HAP-1 (cell line): ENCODE measurements at regions not wholly inside any gene's neighbourhood (a gene's known extent, or its start where the extent isn't known, plus 50 kb on each side); places are given as distances from the start of the nearest gene placed in this dataset.
"Not testable (repeated sequence)": the region's sequence is repeated elsewhere in the genome, so short reads cannot be mapped to it uniquely, and the experiment has no call there.

ENCODE experiments used
- DNase-seq, 2 experiments: peaks; one replicate each; pipeline ENCODE4 v3.0.0-alpha.2; 2016 to 2020; ENCODE audit warnings: low spot score in 2 of 2
- H3K27me3 ChIP-seq: fragments of 250-450 bp; sonication (Bioruptor Pico); 2 replicates; pipeline ENCODE4 v1.5.1; 2020; ENCODE audit warnings: low read depth, mild to moderate bottlenecking, moderate library complexity
- H3K36me3 ChIP-seq: fragments of 250-450 bp; sonication (Bioruptor Pico); replicated peaks from 2 replicates; pipeline ENCODE4 v1.5.1; 2020; ENCODE audit warnings: mild to moderate bottlenecking
- H3K4me1 ChIP-seq: fragments of 250-450 bp; sonication (Bioruptor Pico); 2 replicates; pipeline ENCODE4 v1.5.1; 2020; ENCODE audit warnings: mild to moderate bottlenecking
- H3K4me3 ChIP-seq: fragments of 250-450 bp; sonication (Bioruptor Pico); 2 replicates; pipeline ENCODE4 v1.5.1; 2020; ENCODE audit warnings: mild to moderate bottlenecking, moderate library complexity
- H3K9me3 ChIP-seq: fragments of 250-450 bp; sonication (Bioruptor Pico); 2 replicates; pipeline ENCODE4 v1.5.1; 2020; ENCODE audit warnings: mild to moderate bottlenecking, moderate library complexity
- in situ Hi-C: fragments of 300-500 bp; cut with MboI; formaldehyde crosslinking; loops from 3 replicates; pipeline ENCODE4 v1.14.3; 2020; ENCODE audit warnings: low sequenced_read_pairs, inconsistent platforms, mixed read lengths

GRCh38 chr1:81509594-81509993 lies 291.1 kb upstream of the ADGRL2 start:
- no peak overlapping the region for H3K4me3 ChIP-seq
- peak; percentile 78 to 90 for DNase-seq
- H3K4me1 ChIP-seq: peaks cover 70% of the 10 kb centered on the region
- no peaks in the 10 kb centered on the region for H3K36me3 ChIP-seq
- H3K27me3 ChIP-seq: no peaks in the 10 kb centered on the region
- no peaks in the 10 kb centered on the region for H3K9me3 ChIP-seq
- in situ Hi-C loops: no loop called here

- in situ Hi-C loops: no loop called here
- no peaks in the 10 kb centered on the region for H3K9me3 ChIP-seq
- DNase-seq: peak; percentile 43 to 75
- H3K27me3 ChIP-seq: no peaks in the 10 kb centered on the region
- peaks cover 42% of the 10 kb centered on the region for H3K4me1 ChIP-seq
- H3K36me3 ChIP-seq: no peaks in the 10 kb centered on the region
- H3K4me3 ChIP-seq: no peak overlapping the region
These were observed 294.0 kb upstream of the ADGRL2 start for GRCh38 chr1:81506699-81507098.

DNA sequence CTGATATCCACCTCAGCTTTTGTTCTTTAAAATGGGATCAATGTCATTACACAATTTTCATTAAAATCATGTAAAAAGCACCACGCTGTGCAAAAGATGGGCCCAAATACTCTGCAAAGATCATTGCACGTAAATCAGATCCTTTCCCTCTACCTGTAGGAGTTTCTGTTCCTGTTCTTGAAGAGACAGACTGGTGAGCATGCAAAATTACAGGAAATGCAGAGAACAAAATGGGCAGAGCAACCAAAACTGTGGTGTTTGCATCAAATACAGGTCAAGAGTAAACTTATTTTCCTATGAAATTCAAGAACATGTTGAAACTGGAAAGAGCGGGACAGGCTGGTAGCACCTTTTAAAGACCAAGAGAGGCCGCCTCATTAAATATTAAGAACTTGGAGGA lies 294.9 kb upstream of the ADGRL2 start:
- Histone ChIP-seq H3K9me3 (no peaks in the 10 kb centered on the region), H3K4me1 (peaks cover 38% of the 10 kb centered on the region), H3K4me3 (no peak overlapping the region), H3K36me3 (no peaks in the 10 kb centered on the region), H3K27me3 (no peaks in the 10 kb centered on the region)
- in situ Hi-C loops: no loop called here
- DNase-seq: no peak

DNA sequence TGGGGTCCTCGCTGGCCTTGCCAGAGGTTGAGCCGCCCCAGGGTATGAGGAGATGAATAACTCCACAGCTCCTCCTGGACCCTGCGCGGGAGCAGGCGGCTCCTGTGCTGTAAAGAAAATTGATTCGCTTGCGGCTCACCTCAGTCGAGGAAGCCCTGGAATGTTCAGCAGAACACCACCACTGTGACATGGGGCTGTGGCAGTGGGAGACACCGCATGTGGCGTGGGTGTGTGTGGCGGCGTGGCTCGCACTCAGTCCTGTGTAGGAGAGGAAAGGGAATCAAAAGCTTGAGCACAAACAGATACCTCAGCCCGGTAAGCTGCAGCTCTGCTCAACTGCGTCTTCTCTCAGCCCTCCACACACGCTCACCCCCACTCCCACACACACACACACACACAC lies 295.9 kb upstream of the ADGRL2 start:
- in situ Hi-C loops, H3K4me3 ChIP-seq, H3K9me3 ChIP-seq, DNase-seq, H3K36me3 ChIP-seq, H3K27me3 ChIP-seq: not testable (repeated sequence)
- H3K4me1 ChIP-seq: peaks cover 28% of the 10 kb centered on the region

DNA sequence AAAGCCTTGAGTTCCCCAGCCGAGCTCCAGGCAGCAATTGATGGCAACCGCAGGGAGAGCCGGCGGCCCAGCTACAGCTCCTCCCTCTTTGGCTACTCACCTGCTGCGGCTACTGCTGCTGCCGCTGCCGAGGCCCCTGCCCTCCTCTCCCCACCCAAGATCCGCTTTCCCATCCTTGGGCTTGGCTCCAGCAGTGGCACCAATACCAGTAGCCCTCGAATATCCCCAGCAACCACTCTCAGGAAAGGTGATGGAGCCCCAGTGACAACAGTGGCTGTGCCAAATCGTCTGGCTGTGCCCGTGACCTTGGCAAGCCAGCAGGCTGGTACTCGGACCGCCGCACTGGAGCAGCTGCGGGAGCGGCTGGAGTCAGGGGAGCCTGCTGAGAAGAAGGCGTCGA lies 298.0 kb upstream of the ADGRL2 start:
- H3K36me3 ChIP-seq, H3K4me3 ChIP-seq, DNase-seq, H3K9me3 ChIP-seq, H3K27me3 ChIP-seq, in situ Hi-C loops: not testable (repeated sequence)
- H3K4me1 ChIP-seq: peaks cover 27% of the 10 kb centered on the region

- H3K4me1 ChIP-seq: peaks cover 20% of the 10 kb centered on the region
- in situ Hi-C loops, DNase-seq, H3K36me3 ChIP-seq, H3K4me3 ChIP-seq, H3K9me3 ChIP-seq, H3K27me3 ChIP-seq: not testable (repeated sequence)
These were observed 299.2 kb upstream of the ADGRL2 start for GRCh38 chr1:81501485-81501884.

- H3K4me1 ChIP-seq: peaks cover 16% of the 10 kb centered on the region
- H3K27me3 ChIP-seq: no peaks in the 10 kb centered on the region
- DNase-seq: no peak
- H3K36me3 ChIP-seq: no peaks in the 10 kb centered on the region
- in situ Hi-C loops: no loop called here
- no peaks in the 10 kb centered on the region for H3K9me3 ChIP-seq
- H3K4me3 ChIP-seq: no peak overlapping the region
These were observed 301.2 kb upstream of the ADGRL2 start for GRCh38 chr1:81499487-81499886.

DNA sequence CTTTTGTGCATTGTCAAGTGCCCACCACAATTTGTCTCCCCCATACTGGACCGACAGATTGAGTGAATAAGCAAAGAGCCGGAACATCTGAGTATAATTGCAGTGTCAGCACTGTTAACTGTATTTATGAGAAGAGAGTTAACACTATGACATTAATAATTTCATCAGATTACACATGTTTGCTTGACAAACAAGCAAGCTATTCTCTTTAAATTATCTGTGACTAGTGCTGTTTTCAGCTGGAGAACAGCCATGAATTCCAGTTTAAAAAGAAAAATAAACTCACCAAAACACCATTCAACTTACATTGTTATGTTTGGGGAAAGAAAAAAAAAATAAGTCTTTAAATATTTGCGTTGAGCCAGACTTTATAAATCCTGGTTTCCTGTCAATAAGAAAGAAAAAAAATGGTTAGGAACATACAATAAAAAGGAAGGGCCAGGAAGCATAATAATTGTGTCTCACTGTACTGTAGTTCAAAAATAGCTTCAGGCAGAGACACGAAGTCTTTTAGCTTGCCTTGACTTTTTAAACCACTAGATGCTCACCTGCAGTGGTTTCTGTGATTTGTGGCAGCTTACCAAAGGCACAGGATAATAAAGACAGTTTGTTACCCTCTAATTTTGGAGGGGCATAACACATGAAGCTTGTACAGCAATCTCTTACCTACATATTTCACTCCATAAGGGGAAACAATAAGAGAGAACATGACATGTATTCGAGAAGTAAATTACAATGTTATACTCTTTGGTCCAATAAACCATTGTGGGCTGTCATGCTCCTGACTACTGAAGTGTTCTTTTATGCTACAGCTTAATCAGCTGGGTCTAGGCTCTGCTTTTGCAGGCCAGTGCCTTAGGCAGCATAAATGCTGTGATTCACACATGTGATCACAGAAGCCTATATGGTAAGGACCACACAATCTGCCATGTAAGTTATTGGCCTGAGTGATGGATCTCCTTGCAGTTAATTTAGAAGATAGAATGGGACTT lies 302.0 kb upstream of the ADGRL2 start:
- in situ Hi-C loops: no loop called here
- Histone ChIP-seq H3K27me3 (no peaks in the 10 kb centered on the region), H3K36me3 (no peaks in the 10 kb centered on the region), H3K4me1 (peaks cover 16% of the 10 kb centered on the region), H3K4me3 (no peak overlapping the region), H3K9me3 (no peaks in the 10 kb centered on the region)
- DNase-seq: no peak

GRCh38 chr1:81496349-81496748 lies 304.4 kb upstream of the ADGRL2 start:
- Histone ChIP-seq H3K9me3 (no peaks in the 10 kb centered on the region), H3K27me3 (no peaks in the 10 kb centered on the region), H3K4me1 (peaks cover 16% of the 10 kb centered on the region), H3K4me3 (no peak overlapping the region), H3K36me3 (no peaks in the 10 kb centered on the region)
- in situ Hi-C loops: no loop called here
- DNase-seq: no peak

DNA sequence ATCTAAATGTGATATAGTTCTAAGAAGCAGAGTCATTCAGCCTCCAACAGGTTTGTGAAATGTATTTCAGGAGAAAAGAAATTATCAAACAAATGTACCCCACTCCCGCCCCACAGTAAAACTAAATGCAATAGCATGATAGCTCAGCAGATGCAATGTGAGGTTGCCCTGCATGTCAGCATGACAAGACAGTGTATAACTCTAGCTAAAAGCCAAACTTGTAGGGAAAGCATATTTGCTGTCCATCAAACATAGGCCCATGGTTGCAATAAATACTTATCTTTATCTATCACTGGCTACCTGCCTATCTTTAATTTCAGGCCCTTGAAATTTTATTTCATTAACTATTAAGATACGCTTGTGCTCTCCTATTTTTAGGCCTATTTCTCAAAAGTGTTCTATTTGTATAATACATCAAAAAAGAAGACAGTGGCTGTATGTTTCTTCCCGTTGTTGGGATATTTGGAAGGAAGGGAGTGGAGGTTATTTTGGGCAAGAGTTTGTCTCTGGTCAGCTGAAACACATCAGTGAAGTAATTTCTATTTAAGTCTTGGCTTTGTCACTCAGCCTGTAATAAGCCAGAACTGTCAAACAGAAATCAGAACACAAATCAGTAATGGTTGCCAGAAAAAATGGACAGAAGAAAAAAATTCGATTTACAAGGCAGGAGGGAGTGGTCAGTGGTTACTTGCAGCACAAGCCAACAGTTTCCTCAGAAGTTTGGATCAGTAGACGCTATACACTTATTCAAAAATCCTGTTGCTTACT lies 307.4 kb upstream of the ADGRL2 start:
- Histone ChIP-seq H3K27me3 (no peaks in the 10 kb centered on the region), H3K9me3 (no peaks in the 10 kb centered on the region), H3K36me3 (no peaks in the 10 kb centered on the region), H3K4me3 (no peak overlapping the region), H3K4me1 (peaks cover 18% of the 10 kb centered on the region)
- no peak for DNase-seq
- in situ Hi-C loops: no loop called here

DNA sequence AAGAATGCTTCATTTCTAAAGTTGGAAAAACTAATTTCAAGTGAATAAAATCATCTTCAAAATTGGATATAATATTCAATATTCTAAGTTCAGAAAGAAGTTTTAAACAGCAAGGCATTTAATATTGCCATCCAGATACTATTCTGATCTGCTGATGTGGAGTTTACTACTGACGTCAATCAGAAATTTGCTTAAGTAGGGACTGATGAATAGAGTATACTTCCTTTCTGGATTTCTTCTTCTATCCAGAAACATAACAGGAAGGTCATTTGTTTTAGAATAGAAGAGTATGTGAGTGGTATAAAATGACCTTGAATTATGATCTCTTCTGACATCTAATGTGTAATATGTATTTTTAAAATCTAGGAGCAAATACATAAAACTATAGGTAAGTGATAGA lies 308.1 kb upstream of the ADGRL2 start:
- Histone ChIP-seq H3K36me3 (no peaks in the 10 kb centered on the region), H3K9me3 (no peaks in the 10 kb centered on the region), H3K4me3 (no peak overlapping the region), H3K4me1 (peaks cover 15% of the 10 kb centered on the region), H3K27me3 (no peaks in the 10 kb centered on the region)
- in situ Hi-C loops: no loop called here
- DNase-seq: no peak

DNA sequence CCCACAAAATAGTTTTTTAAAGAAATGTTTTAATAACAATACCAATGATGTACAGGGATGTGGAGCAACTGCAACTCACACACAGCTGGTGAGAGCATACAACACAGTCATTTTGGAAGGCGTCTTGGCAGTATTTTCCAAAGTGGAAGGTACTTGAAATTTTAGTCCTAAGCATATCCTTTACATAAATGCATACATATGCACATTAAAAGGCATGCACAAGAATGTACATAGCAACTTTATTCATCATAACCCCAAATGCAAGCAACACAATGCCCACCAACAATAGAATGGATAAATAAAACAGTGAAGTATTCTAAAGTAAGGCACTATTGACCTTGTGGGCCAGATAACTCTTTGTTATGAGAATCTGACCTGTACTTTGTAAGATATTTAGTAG lies 310.1 kb upstream of the ADGRL2 start:
- 0 out of 2 replicates have a peak, but pooled peaks cover 4% of the 10 kb centered on the region for H3K9me3 ChIP-seq
- no peaks in the 10 kb centered on the region for H3K27me3 ChIP-seq
- H3K4me3 ChIP-seq: no peak overlapping the region
- in situ Hi-C loops: no loop called here
- peaks cover 18% of the 10 kb centered on the region for H3K4me1 ChIP-seq
- peak in 1 of 2 experiments; percentile 60 for DNase-seq
- H3K36me3 ChIP-seq: no peaks in the 10 kb centered on the region

- no peaks in the 10 kb centered on the region for H3K27me3 ChIP-seq
- H3K36me3 ChIP-seq: no peaks in the 10 kb centered on the region
- no peak overlapping the region for H3K4me3 ChIP-seq
- H3K9me3 ChIP-seq: 0 out of 2 replicates have a peak, but pooled peaks cover 4% of the 10 kb centered on the region
- peaks cover 21% of the 10 kb centered on the region for H3K4me1 ChIP-seq
- no peak for DNase-seq
- in situ Hi-C loops: no loop called here
These were observed 311.3 kb upstream of the ADGRL2 start for GRCh38 chr1:81489372-81489934.

DNA sequence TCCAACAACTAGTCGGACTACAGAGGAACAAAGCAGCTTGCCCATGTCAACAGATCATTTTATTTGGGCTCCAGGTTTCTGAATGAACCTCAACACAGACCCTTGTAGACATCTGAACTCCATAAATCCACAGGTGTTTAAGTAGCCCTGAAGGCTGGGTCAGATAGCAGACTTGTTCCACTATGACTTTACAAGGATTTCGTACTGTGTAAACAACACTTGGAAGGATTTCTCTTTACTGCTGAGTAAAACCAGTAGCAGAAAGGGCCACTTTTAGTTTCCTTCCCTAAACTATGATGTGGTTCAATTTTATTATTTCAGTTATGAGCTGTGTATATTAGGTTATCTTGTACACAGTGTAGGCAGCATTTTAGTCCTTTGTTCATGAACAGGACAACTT lies 316.4 kb upstream of the ADGRL2 start:
- Histone ChIP-seq H3K36me3 (no peaks in the 10 kb centered on the region), H3K27me3 (no peaks in the 10 kb centered on the region), H3K4me3 (no peak overlapping the region), H3K4me1 (peaks cover 11% of the 10 kb centered on the region), H3K9me3 (0 out of 2 replicates have a peak, but pooled peaks cover 4% of the 10 kb centered on the region)
- DNase-seq: no peak
- in situ Hi-C loops: no loop called here
